ENCODE measurements at regions not wholly inside any gene's neighbourhood (a gene's known extent, or its start where the extent isn't known, plus 50 kb on each side); places are given as distances from the start of the nearest gene placed in this dataset.

- TF ChIP-seq CTCF (IDR thresholded peaks at IDR 0.05): no peak
Observed at GRCh38 chrX:25755194-25755593, 382.9 kb upstream of the MAGEB18 start.

GRCh38 chrX:25762656-25763055 is 375.5 kb upstream of the MAGEB18 start:
- no peak for TF ChIP-seq CTCF (IDR thresholded peaks at IDR 0.05)

GRCh38 chrX:25805744-25806143 is 332.4 kb upstream of the MAGEB18 start:
- no peak for TF ChIP-seq CTCF (IDR thresholded peaks at IDR 0.05)

- no peak for TF ChIP-seq CTCF (IDR thresholded peaks at IDR 0.05)
Observed at GRCh38 chrX:25807022-25807421, 331.1 kb upstream of the MAGEB18 start.

- TF ChIP-seq CTCF (IDR thresholded peaks at IDR 0.05): no peak
Observed at GRCh38 chrX:25810202-25810601, 327.9 kb upstream of the MAGEB18 start.

- no peak for TF ChIP-seq CTCF (IDR thresholded peaks at IDR 0.05)
Observed at GRCh38 chrX:25819879-25820278, 318.3 kb upstream of the MAGEB18 start.

- TF ChIP-seq CTCF (IDR thresholded peaks at IDR 0.05): no peak
Observed at GRCh38 chrX:25851141-25851540, 287.0 kb upstream of the MAGEB18 start.

- TF ChIP-seq CTCF (IDR thresholded peaks at IDR 0.05): no peak
Observed at GRCh38 chrX:25853002-25853479, 285.1 kb upstream of the MAGEB18 start.

Data from LNCAP (cell line).